DOHH2 (cell line): ENCODE measurements at regions not wholly inside any gene's neighbourhood (a gene's known extent, or its start where the extent isn't known, plus 50 kb on each side); places are given as distances from the start of the nearest gene placed in this dataset.

Experiments used
- H3F3A ChIP-seq: fragments of 200-600 bp; sonication (generic), shearing (Covaris generic); 2 replicates; pipeline ENCODE4 v1.6.0; 2016; ENCODE audit warnings: antibody characterized with exemption, mild to moderate bottlenecking; ENCODE audit not compliant: control insufficient read depth, insufficient read depth
- H3K27ac ChIP-seq: fragments of 200-600 bp; sonication (generic); 2 replicates; pipeline ENCODE4 v1.5.1; 2014; ENCODE audit warnings: low read depth, mild to moderate bottlenecking, low read length, moderate library complexity
- H3K27me3 ChIP-seq: fragments of 200-600 bp; sonication (generic); 2 replicates; pipeline ENCODE4 v1.6.1; 2014; ENCODE audit warnings: mild to moderate bottlenecking, low read length, mixed read lengths; ENCODE audit not compliant: control insufficient read depth
- H3K36me3 ChIP-seq: fragments of 200-600 bp; sonication (generic); 2 replicates; pipeline ENCODE4 v1.6.1; 2014; ENCODE audit warnings: mild to moderate bottlenecking, low read length, moderate library complexity, mixed read lengths; ENCODE audit not compliant: control insufficient read depth
- H3K4me1 ChIP-seq: fragments of 200-600 bp; sonication (generic); 2 replicates; pipeline ENCODE4 v1.6.1; 2014; ENCODE audit warnings: mild to moderate bottlenecking, low read length, mixed read lengths; ENCODE audit not compliant: control insufficient read depth
- H3K4me2 ChIP-seq: fragments of 200-600 bp; sonication (generic); 2 replicates; pipeline ENCODE4 v1.6.0; 2014; ENCODE audit warnings: mild to moderate bottlenecking, low read length, moderate library complexity
- H3K4me3 ChIP-seq: fragments of 200-600 bp; sonication (generic); 2 replicates; pipeline ENCODE4 v1.5.1; 2014; ENCODE audit warnings: mild to moderate bottlenecking, low read length, mixed read lengths
- H3K79me2 ChIP-seq: fragments of 200-600 bp; sonication (generic); 2 replicates; pipeline ENCODE4 v1.6.1; 2014; ENCODE audit warnings: mild to moderate bottlenecking, low read length, mixed read lengths; ENCODE audit not compliant: control insufficient read depth
- H3K9me2 ChIP-seq: fragments of 200-600 bp; sonication (generic); replicated peaks from 2 replicates; pipeline ENCODE4 v1.6.1; 2014; ENCODE audit warnings: mild to moderate bottlenecking, low read length, mixed read lengths; ENCODE audit not compliant: control insufficient read depth
- H3K9me3 ChIP-seq: fragments of 200-600 bp; sonication (generic); 2 replicates; pipeline ENCODE4 v1.6.1; 2014; ENCODE audit warnings: antibody characterized with exemption, low read length, mixed read lengths; ENCODE audit not compliant: control insufficient read depth, insufficient read depth
- H4K20me1 ChIP-seq: fragments of 200-600 bp; sonication (generic); 2 replicates; pipeline ENCODE4 v1.6.0; 2014; ENCODE audit warnings: low read depth, mild to moderate bottlenecking, antibody characterized with exemption, low read length, moderate library complexity; ENCODE audit not compliant: control insufficient read depth, insufficient read depth
- EZH2phosphoT487 ChIP-seq: fragments of 200-600 bp; sonication (generic); IDR thresholded peaks from 2 replicates; pipeline ENCODE4 v1.6.1; 2017; ENCODE audit warnings: borderline replicate concordance, mild to moderate bottlenecking, antibody characterized with exemption, low read length, moderate library complexity, mixed read lengths
- TF ChIP-seq, protein P1 (sequence below): fragments of 200-600 bp; sonication (generic); IDR thresholded peaks from one replicate; pipeline ENCODE4 v1.5.1; 2014; ENCODE audit warnings: antibody characterized with exemption, mild to moderate bottlenecking, low read depth, low read length; ENCODE audit not compliant: poor library complexity, severe bottlenecking

DNA sequence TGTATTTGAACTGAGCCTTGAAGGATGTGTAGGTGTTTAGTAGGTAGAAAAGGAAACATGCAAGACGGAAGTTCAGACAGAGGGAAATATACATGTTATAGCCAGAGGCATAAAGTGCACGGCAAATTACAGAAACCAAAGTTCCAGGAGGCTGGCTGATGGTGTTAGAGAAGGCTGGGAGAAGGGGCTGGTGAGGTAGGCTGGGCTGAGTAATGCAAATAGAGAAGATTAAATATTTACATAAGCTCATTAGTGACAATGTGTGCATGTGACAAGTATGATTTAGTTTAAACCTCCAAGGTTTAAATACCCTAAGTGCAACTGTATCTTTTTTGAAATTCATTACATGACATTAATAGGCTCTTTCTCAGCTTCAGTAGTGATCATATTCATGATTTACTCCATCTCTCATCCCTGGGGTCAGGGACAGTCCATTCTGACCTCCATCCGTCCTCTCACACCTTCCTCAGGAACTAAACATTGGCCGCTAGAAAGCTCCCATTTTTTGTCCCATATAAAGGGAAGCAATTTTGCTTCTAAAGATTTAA, 399.8 kb upstream of the SALL1 start:
- H3K9me2 ChIP-seq = no peaks in the 10 kb centered on the region
- no peaks in the 10 kb centered on the region for H3K27me3 ChIP-seq
- H3K79me2 ChIP-seq = no peaks in the 10 kb centered on the region
- no peaks in the 10 kb centered on the region for H3K36me3 ChIP-seq
- no peaks in the 10 kb centered on the region for H3K4me1 ChIP-seq
- H3K9me3 ChIP-seq = no peaks in the 10 kb centered on the region
- H3K4me2 ChIP-seq = no peak overlapping the region
- no peak overlapping the region for H3K4me3 ChIP-seq
- no peaks in the 10 kb centered on the region for H3F3A ChIP-seq
- no peak overlapping the region for H3K27ac ChIP-seq
- no peak for TF ChIP-seq EZH2phosphoT487
- TF ChIP-seq, protein P1, sequence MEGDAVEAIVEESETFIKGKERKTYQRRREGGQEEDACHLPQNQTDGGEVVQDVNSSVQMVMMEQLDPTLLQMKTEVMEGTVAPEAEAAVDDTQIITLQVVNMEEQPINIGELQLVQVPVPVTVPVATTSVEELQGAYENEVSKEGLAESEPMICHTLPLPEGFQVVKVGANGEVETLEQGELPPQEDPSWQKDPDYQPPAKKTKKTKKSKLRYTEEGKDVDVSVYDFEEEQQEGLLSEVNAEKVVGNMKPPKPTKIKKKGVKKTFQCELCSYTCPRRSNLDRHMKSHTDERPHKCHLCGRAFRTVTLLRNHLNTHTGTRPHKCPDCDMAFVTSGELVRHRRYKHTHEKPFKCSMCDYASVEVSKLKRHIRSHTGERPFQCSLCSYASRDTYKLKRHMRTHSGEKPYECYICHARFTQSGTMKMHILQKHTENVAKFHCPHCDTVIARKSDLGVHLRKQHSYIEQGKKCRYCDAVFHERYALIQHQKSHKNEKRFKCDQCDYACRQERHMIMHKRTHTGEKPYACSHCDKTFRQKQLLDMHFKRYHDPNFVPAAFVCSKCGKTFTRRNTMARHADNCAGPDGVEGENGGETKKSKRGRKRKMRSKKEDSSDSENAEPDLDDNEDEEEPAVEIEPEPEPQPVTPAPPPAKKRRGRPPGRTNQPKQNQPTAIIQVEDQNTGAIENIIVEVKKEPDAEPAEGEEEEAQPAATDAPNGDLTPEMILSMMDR = no peak
- H4K20me1 ChIP-seq = no peaks in the 10 kb centered on the region

DNA sequence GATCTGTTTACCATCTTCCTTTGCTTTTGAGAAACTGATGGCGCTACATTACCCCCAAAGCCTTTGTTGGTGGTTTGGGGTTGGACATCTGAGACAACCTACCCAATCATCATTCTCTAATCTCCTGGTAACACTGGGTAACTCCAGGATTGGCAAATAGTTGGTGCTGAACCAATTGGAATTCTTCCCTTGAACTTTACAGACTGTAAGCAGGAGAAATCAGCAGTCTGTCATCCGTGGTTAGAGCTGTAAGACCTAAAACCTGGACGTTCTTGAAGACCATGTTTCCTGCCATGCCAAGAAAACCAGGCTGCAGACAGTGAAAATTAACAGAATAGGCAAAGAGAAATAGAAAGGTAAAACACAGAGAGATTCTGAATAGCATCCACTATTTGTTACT, 398.8 kb upstream of the SALL1 start:
- H3K27me3 ChIP-seq = no peaks in the 10 kb centered on the region
- no peak overlapping the region for H3K27ac ChIP-seq
- no peaks in the 10 kb centered on the region for H3K9me3 ChIP-seq
- H3K4me3 ChIP-seq = no peak overlapping the region
- H4K20me1 ChIP-seq = no peaks in the 10 kb centered on the region
- no peak for TF ChIP-seq EZH2phosphoT487
- TF ChIP-seq, protein P1 = no peak
- no peaks in the 10 kb centered on the region for H3F3A ChIP-seq
- H3K4me2 ChIP-seq = no peak overlapping the region
- no peaks in the 10 kb centered on the region for H3K79me2 ChIP-seq
- H3K4me1 ChIP-seq = no peaks in the 10 kb centered on the region
- no peaks in the 10 kb centered on the region for H3K9me2 ChIP-seq
- H3K36me3 ChIP-seq = no peaks in the 10 kb centered on the region

DNA sequence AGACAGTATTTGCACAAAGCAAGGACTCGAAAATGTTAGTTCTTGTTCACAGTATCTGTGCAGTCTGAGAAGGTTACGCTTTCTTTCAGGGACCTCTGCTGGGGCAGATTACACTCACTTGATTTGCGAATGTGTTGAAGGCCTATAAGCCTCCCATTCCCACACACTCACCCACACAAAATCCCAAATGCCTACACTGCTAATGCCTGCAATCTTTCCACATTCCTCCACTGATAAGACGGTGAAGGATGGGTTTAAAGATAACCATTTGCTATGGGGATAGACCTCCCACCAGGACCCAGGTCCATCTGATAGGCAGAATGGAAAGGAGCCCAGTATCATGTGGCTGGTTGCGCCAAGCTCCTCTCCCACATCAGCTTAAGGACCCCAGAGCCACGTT, 394.9 kb upstream of the SALL1 start:
- H3K4me2 ChIP-seq = no peak overlapping the region
- no peaks in the 10 kb centered on the region for H3K9me3 ChIP-seq
- no peaks in the 10 kb centered on the region for H3K9me2 ChIP-seq
- no peak overlapping the region for H3K4me3 ChIP-seq
- H4K20me1 ChIP-seq = no peaks in the 10 kb centered on the region
- TF ChIP-seq, protein P1 = no peak
- no peak for TF ChIP-seq EZH2phosphoT487
- no peaks in the 10 kb centered on the region for H3K79me2 ChIP-seq
- no peaks in the 10 kb centered on the region for H3K36me3 ChIP-seq
- H3K27ac ChIP-seq = no peak overlapping the region
- no peaks in the 10 kb centered on the region for H3K27me3 ChIP-seq
- no peaks in the 10 kb centered on the region for H3K4me1 ChIP-seq
- H3F3A ChIP-seq = no peaks in the 10 kb centered on the region
